DOHH2 (cell line): ENCODE measurements at regions not wholly inside any gene's neighbourhood (a gene's known extent, or its start where the extent isn't known, plus 50 kb on each side); places are given as distances from the start of the nearest gene placed in this dataset.

Experiments
- EZH2phosphoT487 ChIP-seq: fragments of 200-600 bp; sonication (generic); IDR thresholded peaks from 2 replicates; pipeline ENCODE4 v1.6.1; 2017; ENCODE audit warnings: borderline replicate concordance, mild to moderate bottlenecking, antibody characterized with exemption, low read length, moderate library complexity, mixed read lengths
- TF ChIP-seq, protein P1 (sequence below): fragments of 200-600 bp; sonication (generic); IDR thresholded peaks from one replicate; pipeline ENCODE4 v1.5.1; 2014; ENCODE audit warnings: antibody characterized with exemption, mild to moderate bottlenecking, low read depth, low read length; ENCODE audit not compliant: poor library complexity, severe bottlenecking

DNA sequence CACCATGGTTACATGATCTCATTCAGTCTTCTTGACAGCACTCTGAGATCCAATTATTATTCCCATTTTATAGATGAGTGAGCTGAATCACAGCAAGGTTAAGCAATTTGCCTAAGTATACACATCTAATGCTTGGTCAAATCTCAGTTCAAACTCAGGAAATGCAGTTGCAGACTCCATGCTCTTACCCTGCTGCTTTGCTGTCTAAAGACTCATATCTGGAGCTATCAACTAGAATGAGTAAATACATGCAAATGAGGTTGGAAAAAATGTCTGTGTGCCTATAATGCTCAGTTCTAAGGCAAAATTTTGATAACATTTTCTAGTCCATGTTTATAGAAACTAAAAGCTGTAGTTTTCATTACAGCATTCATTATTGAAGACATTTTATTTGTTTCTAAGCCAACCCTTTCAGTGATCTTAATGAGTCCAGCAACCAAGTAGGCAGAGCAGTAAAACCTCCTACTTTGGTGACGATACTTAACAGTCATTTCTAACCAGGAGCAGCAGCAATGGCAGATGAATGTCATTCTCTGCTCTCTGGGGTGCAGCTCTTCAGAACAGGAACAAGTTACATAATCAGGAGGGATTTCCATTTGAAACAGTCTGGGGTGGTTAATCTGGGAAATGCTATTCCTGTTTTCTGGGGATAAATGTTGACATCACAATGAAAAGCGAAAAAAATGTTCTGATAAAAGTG lies 396.8 kb upstream of the UBE2E3 start:
- no peak for TF ChIP-seq EZH2phosphoT487
- TF ChIP-seq, protein P1, sequence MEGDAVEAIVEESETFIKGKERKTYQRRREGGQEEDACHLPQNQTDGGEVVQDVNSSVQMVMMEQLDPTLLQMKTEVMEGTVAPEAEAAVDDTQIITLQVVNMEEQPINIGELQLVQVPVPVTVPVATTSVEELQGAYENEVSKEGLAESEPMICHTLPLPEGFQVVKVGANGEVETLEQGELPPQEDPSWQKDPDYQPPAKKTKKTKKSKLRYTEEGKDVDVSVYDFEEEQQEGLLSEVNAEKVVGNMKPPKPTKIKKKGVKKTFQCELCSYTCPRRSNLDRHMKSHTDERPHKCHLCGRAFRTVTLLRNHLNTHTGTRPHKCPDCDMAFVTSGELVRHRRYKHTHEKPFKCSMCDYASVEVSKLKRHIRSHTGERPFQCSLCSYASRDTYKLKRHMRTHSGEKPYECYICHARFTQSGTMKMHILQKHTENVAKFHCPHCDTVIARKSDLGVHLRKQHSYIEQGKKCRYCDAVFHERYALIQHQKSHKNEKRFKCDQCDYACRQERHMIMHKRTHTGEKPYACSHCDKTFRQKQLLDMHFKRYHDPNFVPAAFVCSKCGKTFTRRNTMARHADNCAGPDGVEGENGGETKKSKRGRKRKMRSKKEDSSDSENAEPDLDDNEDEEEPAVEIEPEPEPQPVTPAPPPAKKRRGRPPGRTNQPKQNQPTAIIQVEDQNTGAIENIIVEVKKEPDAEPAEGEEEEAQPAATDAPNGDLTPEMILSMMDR: no peak
